GM21526 (cell line): ENCODE measurements at regions not wholly inside any gene's neighbourhood (a gene's known extent, or its start where the extent isn't known, plus 50 kb on each side); places are given as distances from the start of the nearest gene placed in this dataset.
"Not testable (repeated sequence)": the region's sequence is repeated elsewhere in the genome, so short reads cannot be mapped to it uniquely, and the experiment has no call there.

Experiments
- ATAC-seq: cut with Tn5 transposase; IDR thresholded peaks from one replicate; pipeline ENCODE4 v1.9.1; 2021; ENCODE audit warnings: moderate library complexity; ENCODE audit not compliant: unreplicated experiment, low FRiP score

- ATAC-seq: no peak
Measured at GRCh38 chr11:33437529-33437928, 180.3 kb downstream of the HIPK3 start.

DNA sequence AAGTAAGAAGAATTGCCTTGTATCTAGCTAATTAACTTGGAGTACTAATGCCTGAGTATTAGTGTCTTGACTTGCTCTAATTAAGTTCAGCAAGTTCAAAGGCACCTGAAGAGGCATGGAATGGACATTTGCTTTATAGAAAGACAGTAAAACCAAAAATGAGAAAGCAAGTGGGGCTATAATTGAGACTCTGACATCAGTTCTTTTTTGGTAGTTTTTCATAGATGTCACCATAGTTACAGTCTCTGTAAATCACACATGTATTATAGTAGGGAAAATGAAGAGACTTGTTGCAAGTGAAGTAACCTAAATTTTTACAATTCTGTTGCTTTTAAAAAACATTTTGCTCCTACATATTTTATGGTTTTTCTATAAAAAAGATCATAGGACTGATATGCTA lies 178.0 kb downstream of the HIPK3 start:
- ATAC-seq: no peak

GRCh38 chr11:33434294-33434693 lies 177.1 kb downstream of the HIPK3 start:
- ATAC-seq: no peak

GRCh38 chr11:33428435-33428834 lies 171.3 kb downstream of the HIPK3 start:
- ATAC-seq: not testable (repeated sequence)

GRCh38 chr11:33420959-33421566 lies 163.9 kb downstream of the HIPK3 start:
- ATAC-seq: no peak

DNA sequence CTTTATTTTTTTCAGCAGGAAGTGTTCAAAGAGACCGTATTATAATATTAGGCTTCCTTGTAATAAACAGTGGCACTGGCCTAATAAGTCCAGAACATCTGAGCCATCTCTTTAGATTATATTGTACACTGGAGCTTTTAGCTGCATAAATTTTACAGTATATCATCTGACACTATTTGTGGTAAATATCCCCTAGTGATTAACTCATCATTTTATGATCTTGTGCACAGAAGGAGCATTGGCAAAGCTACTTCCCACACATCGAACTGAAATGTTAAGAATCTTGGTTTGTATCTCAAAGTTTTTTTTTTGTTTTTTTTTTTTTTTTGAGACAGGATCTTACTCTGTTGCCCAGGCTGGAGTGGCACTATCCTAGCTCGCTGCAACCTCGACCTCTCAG lies 162.7 kb downstream of the HIPK3 start:
- ATAC-seq: no peak

GRCh38 chr11:33417121-33417520 lies 159.9 kb downstream of the HIPK3 start:
- ATAC-seq: no peak

- ATAC-seq: no peak
Measured at GRCh38 chr11:33413301-33413700, 156.1 kb downstream of the HIPK3 start.

GRCh38 chr11:33412241-33412640 lies 155.1 kb downstream of the HIPK3 start:
- no peak for ATAC-seq

DNA sequence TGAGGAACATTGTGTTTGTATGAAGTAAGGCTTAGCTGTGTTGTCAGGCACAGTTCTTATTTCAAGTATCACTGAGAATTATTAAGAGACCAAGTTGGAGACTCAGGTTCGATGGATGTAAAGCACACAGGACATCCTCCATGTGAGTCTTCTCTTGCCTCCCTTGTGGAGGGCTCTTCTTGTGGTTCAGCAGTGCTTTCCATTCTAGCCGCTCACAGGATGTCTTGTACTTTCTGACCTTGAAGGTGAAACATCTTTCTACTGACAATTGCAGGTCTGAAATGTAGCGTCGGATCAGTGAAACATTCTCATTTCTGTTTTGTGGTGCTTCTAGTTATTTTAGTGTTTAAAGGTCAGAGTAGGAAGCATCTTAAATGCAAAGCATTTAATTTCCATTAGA lies 154.6 kb downstream of the HIPK3 start:
- no peak for ATAC-seq

- ATAC-seq: no peak
Measured at GRCh38 chr11:33410086-33410765, 153.0 kb downstream of the HIPK3 start.
